ENCODE measurements at regions not wholly inside any gene's neighbourhood (a gene's known extent, or its start where the extent isn't known, plus 50 kb on each side); places are given as distances from the start of the nearest gene placed in this dataset.

- TF ChIP-seq YY1 (IDR thresholded peaks at IDR 0.05; ENCODE audit: low read depth) (no peak), TEAD4 (IDR thresholded peaks at IDR 0.05) (no peak), MAX (IDR thresholded peaks at IDR 0.05) (no peak), RAD21 (IDR thresholded peaks at IDR 0.05; ENCODE audit: low read depth) (no peak), EGR1 (IDR thresholded peaks at IDR 0.05) (no peak), FOXM1 (IDR thresholded peaks at IDR 0.05; ENCODE audit: borderline replicate concordance, low read depth) (no peak), ZBTB7A (IDR thresholded peaks at IDR 0.05; ENCODE audit: low read depth) (no peak)
Measured at GRCh38 chr4:16952896-16953630, 54.6 kb upstream of the LDB2 start.

Data from Ishikawa (cell line).